GM19238 (cell line): ENCODE measurements at regions not wholly inside any gene's neighbourhood (a gene's known extent, or its start where the extent isn't known, plus 50 kb on each side); places are given as distances from the start of the nearest gene placed in this dataset.
"Not testable (repeated sequence)": the region's sequence is repeated elsewhere in the genome, so short reads cannot be mapped to it uniquely, and the experiment has no call there.

Experiments
- DNase-seq: peaks from one replicate; pipeline ENCODE4 v3.0.0; 2011; ENCODE audit warnings: low spot score; ENCODE audit not compliant: insufficient read length

- DNase-seq, result not testable (repeated sequence)
Observed at GRCh38 chr10:94124147-94124546, 130.4 kb downstream of the PLCE1 start.

DNA sequence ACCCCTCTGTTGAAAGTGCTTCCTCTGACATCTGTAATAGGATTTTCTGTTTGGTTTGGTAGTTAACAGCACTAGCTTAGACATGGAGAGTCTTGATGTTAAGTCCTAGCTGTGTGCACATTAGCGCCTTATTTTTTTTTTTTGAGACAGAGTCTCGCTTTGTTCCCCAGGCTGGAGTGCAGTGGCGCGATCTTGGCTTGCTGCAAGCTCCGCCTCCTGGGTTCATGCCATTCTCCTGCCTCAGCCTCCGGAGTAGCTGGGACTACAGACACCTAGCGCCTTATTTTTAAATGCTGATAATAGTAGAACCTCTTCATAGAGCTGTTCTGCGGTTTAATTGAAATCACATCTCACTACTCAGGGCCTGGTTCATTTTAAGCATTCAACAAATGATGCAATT is 131.5 kb downstream of the PLCE1 start:
- not testable (repeated sequence) for DNase-seq

- DNase-seq, result no peak
Observed at GRCh38 chr10:94125856-94126255, 132.1 kb downstream of the PLCE1 start.

DNA sequence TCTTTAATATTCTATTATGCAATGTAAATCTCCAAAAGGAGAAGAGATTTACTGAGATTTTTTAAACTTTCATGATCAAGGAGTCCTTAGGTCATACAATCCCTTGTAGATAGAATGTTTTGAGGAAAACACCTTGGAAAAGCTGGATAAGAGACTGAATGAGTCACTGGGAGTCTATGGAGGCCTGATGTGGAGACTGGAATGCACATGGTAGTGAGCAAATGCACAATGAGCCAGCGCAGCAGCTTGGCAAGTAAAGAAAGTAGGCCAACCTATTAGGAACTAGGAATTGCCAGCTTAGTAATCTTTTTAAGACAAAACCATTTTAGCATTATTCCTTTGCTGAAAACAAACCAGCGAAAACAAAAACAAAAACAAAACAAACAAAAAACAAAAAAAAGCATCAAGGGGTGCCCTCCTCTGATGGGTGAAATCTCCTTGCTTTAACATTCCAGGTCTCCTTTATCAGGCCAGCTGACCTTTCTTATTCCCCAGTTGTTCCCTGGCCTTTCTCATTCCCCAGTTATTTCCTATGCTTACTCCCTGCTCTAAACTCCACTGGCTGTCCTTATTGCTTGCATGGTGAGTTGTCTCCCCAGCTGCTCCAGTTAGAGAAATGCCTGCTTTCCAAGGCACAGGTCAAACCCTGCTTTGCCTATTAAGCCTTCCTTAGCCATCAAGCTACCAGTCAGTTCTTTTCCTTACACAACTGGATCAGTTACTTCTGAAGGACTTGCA is 135.8 kb downstream of the PLCE1 start:
- no peak for DNase-seq

DNA sequence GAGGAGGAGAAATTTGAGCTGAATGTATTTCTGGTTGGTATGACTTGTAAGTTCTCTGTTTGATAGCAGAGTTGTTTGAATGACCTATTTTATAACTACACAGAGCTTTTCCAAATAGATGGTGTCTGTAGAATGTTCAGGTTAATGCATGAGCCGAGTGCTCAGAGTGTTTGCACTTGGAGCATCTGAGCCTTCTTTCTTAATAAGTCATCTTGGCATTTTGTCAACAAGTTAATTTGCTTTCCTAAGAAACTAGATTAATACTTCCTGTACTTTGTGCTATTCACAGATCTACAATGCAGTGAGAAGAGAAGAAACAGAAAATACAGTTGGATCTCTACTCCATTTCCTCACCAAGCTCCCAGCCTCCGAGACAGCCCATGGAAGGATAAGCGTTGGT is 138.2 kb downstream of the PLCE1 start:
- no peak for DNase-seq

DNA sequence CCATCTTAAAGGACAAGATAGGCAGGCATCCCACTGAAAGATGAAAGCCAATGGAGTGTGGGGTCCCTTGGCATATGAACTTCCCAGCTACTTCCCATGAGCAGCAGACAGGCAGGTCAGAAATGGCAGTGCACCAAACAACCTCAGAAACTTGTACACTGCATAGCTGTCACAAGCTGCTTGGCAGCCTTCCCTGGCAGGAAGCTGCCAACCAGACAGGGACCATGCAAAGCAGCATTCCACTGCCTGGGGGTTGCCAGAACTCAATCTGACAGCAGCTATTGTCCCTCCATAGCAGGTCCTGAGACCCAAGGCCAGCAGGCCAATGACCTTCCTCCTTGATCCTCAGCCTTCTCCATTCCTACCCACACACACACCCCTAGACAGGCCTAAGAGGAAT is 139.5 kb downstream of the PLCE1 start:
- no peak for DNase-seq

- DNase-seq, result no peak
Observed at GRCh38 chr10:94137747-94138146, 144.0 kb downstream of the PLCE1 start.

DNA sequence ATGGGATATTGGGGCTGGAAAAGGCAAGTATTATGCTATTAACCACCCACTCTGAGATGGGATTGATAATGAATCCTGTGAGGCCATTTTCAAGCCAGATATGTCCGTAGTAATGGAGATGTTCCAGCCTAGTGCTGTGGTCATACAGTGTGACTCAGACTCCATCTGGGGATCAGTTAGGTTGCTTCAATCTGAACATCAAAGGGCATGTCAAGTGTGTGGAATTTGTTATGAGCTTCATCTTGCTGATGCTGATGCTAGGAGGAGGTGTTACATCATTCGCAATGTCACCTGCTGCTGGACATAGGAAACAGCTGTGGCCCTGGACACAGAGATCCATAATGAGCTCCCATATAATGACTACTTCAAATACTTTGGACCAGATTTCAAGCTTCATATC is 144.7 kb downstream of the PLCE1 start:
- no peak for DNase-seq

DNA sequence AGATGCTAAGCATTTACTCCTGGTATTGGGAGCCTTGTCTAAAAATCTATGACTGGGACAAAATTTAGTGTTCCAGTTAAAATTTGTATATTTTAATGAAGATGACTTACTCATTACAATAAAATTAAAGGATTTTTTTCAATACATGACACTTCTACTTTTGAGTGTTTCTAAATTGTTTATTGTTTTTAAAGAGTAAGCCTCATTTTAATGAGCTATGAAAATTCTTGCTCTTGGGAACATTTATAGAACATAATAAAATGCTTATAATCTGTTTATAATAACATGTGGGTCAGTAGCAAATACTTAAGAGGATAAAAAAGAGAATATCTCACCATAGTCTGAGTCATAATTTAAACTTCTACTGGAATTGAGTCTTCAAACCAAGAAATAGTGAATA is 149.5 kb downstream of the PLCE1 start:
- no peak for DNase-seq

- DNase-seq, result no peak
Observed at GRCh38 chr10:94146313-94146712, 152.6 kb downstream of the PLCE1 start.

- no peak for DNase-seq
Observed at GRCh38 chr10:94146746-94147145, 153.0 kb downstream of the PLCE1 start.

- no peak for DNase-seq
Observed at GRCh38 chr10:94149702-94150101, 156.0 kb downstream of the PLCE1 start.

DNA sequence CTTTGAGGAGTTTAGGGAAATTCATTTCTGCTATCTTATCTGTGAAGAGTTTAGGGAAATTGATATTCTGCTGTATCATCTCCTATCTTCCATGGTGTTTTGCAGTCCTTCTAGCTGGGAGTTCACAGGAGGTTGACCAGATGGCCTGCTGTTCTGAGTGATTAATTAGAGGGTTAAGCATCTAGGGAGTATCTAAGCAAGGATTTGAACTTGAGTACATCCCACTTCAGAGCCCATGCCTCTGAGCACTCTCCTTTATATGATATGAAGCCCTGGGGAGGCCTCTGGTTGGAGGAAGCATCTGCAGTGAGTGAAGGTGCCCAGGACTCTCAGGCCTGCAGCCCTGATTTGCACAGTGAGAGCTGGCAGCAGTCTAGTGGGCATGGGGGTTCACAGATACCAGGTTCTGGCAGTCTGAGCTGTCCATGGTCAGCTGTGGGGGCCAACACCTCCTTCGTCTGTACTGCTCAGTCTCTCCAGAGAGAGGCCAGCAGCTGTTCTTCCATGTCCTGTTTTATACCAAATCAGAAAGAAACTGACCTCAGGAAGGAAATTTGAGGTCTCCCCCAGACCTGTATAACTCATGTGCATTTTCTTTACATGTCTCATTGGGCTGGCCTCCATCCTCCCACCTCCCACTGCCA is 156.9 kb downstream of the PLCE1 start:
- DNase-seq, result no peak

- no peak for DNase-seq
Observed at GRCh38 chr10:94155722-94156271, 162.1 kb downstream of the PLCE1 start.

DNA sequence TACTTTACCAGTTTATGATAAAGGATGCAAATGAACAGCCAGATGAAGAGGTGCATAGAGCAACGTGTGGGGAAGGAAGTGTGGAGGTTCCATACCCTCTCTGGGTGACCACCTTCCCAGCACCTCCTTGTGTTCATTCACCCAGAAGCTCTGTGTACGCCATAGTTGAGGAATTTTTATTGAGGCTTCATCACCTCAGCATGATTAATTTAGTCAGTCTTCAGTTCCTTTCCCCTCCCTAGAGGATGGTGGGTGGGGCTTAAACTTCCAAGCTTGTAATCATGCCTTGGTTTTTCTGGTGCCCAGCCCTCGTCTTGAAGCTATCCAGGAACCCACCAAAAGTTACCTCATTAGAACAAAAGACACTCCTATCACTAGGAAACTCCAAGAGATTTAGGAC is 162.7 kb downstream of the PLCE1 start:
- DNase-seq, result no peak

GRCh38 chr10:94165158-94165611 is 171.5 kb downstream of the PLCE1 start:
- DNase-seq, result not testable (repeated sequence)

DNA sequence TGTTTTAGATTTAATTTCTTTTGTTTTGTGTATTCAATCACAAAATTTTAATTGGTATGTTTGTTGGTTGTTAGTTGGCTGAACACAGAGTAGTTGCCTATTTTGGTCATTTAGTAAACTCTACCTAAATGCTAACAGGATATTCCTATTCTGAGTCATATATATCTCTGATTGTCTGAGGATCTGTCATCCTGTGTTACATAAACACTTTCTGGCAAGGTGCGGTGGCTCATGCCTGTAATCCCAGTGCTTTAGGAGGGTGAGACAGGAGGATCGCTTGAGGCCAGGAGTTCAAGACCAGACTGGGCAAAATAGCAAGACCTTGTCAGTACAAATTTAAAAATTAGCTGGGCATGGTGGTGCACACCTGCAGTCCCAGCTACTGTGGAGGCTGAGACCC is 178.6 kb downstream of the PLCE1 start:
- no peak for DNase-seq

- DNase-seq, result no peak
Observed at GRCh38 chr10:94173594-94173993, 179.9 kb downstream of the PLCE1 start.

GRCh38 chr10:94174838-94175237 is 181.1 kb downstream of the PLCE1 start:
- no peak for DNase-seq

- no peak for DNase-seq
Observed at GRCh38 chr10:94178475-94179253, 184.1 kb downstream of the NOC3L start.

GRCh38 chr10:94180576-94180975 is 182.2 kb downstream of the NOC3L start:
- DNase-seq, result no peak

DNA sequence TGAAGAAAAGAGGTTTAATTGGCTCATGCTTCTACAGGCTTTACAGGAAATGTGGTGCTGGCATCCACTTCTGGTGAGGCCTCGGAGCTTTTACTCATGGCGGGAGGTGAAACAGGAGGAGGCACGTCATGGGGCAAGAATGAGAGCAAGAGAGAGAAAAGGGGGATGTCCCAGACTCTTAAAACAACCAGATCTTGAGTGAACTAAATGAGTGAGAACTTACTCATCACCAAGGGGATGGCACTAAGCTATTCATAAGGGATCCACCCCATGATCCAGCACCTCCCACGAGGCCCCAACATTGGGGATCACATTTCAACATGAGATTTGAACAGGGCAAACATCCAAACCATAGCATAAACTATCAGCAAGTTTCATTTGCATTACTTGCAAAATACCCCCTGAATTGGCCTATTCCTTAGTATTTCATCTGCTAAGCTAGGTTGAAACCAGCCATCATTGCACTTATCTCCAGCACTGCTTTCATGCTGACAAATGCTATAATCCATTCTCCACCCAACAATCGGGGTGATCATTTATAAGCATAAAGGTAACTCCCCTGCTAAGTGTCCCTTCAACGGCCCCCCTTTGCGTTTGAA is 179.0 kb downstream of the NOC3L start:
- DNase-seq, result no peak
